ENCODE measurements at regions not wholly inside any gene's neighbourhood (a gene's known extent, or its start where the extent isn't known, plus 50 kb on each side); places are given as distances from the start of the nearest gene placed in this dataset.

DNA sequence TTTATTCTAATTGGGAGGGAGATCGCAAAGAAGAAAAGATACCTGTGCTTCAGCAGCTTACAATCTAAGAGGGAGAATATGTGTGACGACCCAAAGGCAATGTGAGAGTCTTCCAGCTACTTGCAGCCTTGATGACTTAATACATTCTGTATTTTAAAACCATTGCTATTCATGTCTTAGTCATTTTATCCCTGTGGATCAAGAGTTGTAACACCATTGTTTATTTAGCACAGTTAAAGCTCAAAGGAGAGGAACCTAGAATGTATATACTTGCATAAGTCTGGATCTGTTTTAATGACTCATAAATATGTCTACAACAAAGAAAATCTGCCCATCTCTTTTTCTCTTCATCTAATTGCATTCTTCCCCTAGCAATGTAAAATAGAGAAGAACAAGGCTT, 117.9 kb upstream of the DLX6 start:
- no peak overlapping the region for H3K56ac ChIP-seq (ENCODE audit: insufficient read length, low read depth, low read length)
- H3K4me1 ChIP-seq (ENCODE audit: insufficient read depth, low read length) = no peaks in the 10 kb centered on the region
- H3K4me1 Mint-ChIP-seq = no peaks in the 10 kb centered on the region
- no peak overlapping the region for H4K8ac ChIP-seq (replicated peaks; ENCODE audit: insufficient read length, low read depth, low read length)
- H3K9me3 Mint-ChIP-seq = no peaks in the 10 kb centered on the region
- no peak overlapping the region for H2BK120ac ChIP-seq (ENCODE audit: low read depth, low read length, poor library complexity, severe bottlenecking)
- no peak overlapping the region for H3K4ac ChIP-seq (ENCODE audit: low read depth, low read length)
- H2BK12ac ChIP-seq (ENCODE audit: insufficient read length, low read depth, low read length) = no peak overlapping the region
- H3K9me3 ChIP-seq (ENCODE audit: control insufficient read depth, low read depth, low read length) = no peaks in the 10 kb centered on the region
- H3K4me2 ChIP-seq (ENCODE audit: insufficient read depth, insufficient read length, low read length) = no peak overlapping the region
- no peaks in the 10 kb centered on the region for H3K79me2 ChIP-seq (ENCODE audit: insufficient read depth, low read length)
- no peak for DNase-seq
- H2BK15ac ChIP-seq (ENCODE audit: low read depth, low read length) = no peak overlapping the region
- no peaks in the 10 kb centered on the region for H4K20me1 ChIP-seq (ENCODE audit: control insufficient read depth, insufficient read depth, insufficient read length)
- no peak overlapping the region for H3K18ac ChIP-seq (ENCODE audit: insufficient read length, low read depth, low read length)
- H2BK5ac ChIP-seq (ENCODE audit: insufficient read length, low read length) = no peak overlapping the region
- H2AFZ ChIP-seq (ENCODE audit: low read length) = no peak overlapping the region
- H3K27ac ChIP-seq (ENCODE audit: insufficient read length, low read depth, low read length) = no peak overlapping the region
- H3K23me2 ChIP-seq (ENCODE audit: insufficient read length, low read depth, low read length, poor library complexity, severe bottlenecking) = no peaks in the 10 kb centered on the region
- no CpG with 5 or more reads among the region's 2 CpGs for WGBS (ENCODE audit: extremely low coverage, insufficient read length, low lambda C conversion rate)
- H3K36me3 Mint-ChIP-seq (ENCODE audit: insufficient read depth in 1 of 3, low read depth in 3 of 3) = no peaks in the 10 kb centered on the region
- H4K5ac ChIP-seq (ENCODE audit: insufficient read length, low read depth, low read length) = no peak overlapping the region
- H3T11ph ChIP-seq (ENCODE audit: low read length) = no peak overlapping the region
- H2AK5ac ChIP-seq (ENCODE audit: insufficient read length, low read length) = no peak overlapping the region
- H3K14ac ChIP-seq (ENCODE audit: insufficient read depth, low read length) = no peak overlapping the region
- no peak overlapping the region for H3K23ac ChIP-seq (ENCODE audit: insufficient read length, low read depth, low read length)
- H3K27me3 Mint-ChIP-seq (ENCODE audit: low read depth) = peaks cover 1% of the 10 kb centered on the region; the same call in 1 of the 2 replicates
- H4K91ac ChIP-seq (ENCODE audit: insufficient read length, low read depth, low read length) = no peak overlapping the region
- H3K9ac ChIP-seq (ENCODE audit: extremely low read depth, insufficient read length, low read length) = no peak overlapping the region
- H3K79me1 ChIP-seq (ENCODE audit: insufficient read depth, low read depth, low read length, poor library complexity, severe bottlenecking) = no peaks in the 10 kb centered on the region
- no peak overlapping the region for H3K27ac Mint-ChIP-seq
- no peak overlapping the region for H3K4me3 Mint-ChIP-seq
- no peak overlapping the region for H2BK20ac ChIP-seq (ENCODE audit: low read depth, low read length, poor library complexity, severe bottlenecking)
- H3K27me3 ChIP-seq (ENCODE audit: insufficient read depth, low read length) = no peaks in the 10 kb centered on the region
- no peak for TF ChIP-seq CTCF (conservative IDR thresholded peaks at IDR 0.05)
